ENCODE measurements at regions not wholly inside any gene's neighbourhood (a gene's known extent, or its start where the extent isn't known, plus 50 kb on each side); places are given as distances from the start of the nearest gene placed in this dataset.
"Not testable (repeated sequence)": the region's sequence is repeated elsewhere in the genome, so short reads cannot be mapped to it uniquely, and the experiment has no call there.

GRCh38 chr20:52031563-52032303 is 159.8 kb downstream of the ZFP64 start:
- Histone ChIP-seq H3K9ac (ENCODE audit: low read length) (no peak overlapping the region), H3K4me3 (ENCODE audit: low read length) (no peak overlapping the region), H3K27ac (ENCODE audit: low read length) (no peak overlapping the region), H3K4me1 (ENCODE audit: control insufficient read depth, low read depth, low read length) (peaks cover 7% of the 10 kb centered on the region), H3K9me3 (ENCODE audit: control insufficient read depth, low read depth, low read length) (no peaks in the 10 kb centered on the region), H3K36me3 (ENCODE audit: control insufficient read depth, low read depth, low read length) (no peaks in the 10 kb centered on the region), H3K27me3 (ENCODE audit: control insufficient read depth, insufficient read depth, low read length) (no peaks in the 10 kb centered on the region)

- peaks cover 7% of the 10 kb centered on the region for H3K4me1 ChIP-seq (ENCODE audit: control insufficient read depth, low read depth, low read length)
- H3K9ac ChIP-seq (ENCODE audit: low read length): no peak overlapping the region
- no peaks in the 10 kb centered on the region for H3K9me3 ChIP-seq (ENCODE audit: control insufficient read depth, low read depth, low read length)
- no peak overlapping the region for H3K27ac ChIP-seq (ENCODE audit: low read length)
- H3K4me3 ChIP-seq (ENCODE audit: low read length): no peak overlapping the region
- H3K27me3 ChIP-seq (ENCODE audit: control insufficient read depth, insufficient read depth, low read length): no peaks in the 10 kb centered on the region
- H3K36me3 ChIP-seq (ENCODE audit: control insufficient read depth, low read depth, low read length): no peaks in the 10 kb centered on the region
These were observed 160.4 kb downstream of the ZFP64 start for GRCh38 chr20:52031206-52031562.

GRCh38 chr20:52029129-52029528 is 162.4 kb downstream of the ZFP64 start:
- not testable (repeated sequence) for H3K27ac ChIP-seq (ENCODE audit: low read length); H3K27me3 ChIP-seq (ENCODE audit: control insufficient read depth, insufficient read depth, low read length); H3K9ac ChIP-seq (ENCODE audit: low read length); H3K9me3 ChIP-seq (ENCODE audit: control insufficient read depth, low read depth, low read length); H3K36me3 ChIP-seq (ENCODE audit: control insufficient read depth, low read depth, low read length); H3K4me1 ChIP-seq (ENCODE audit: control insufficient read depth, low read depth, low read length); H3K4me3 ChIP-seq (ENCODE audit: low read length)

GRCh38 chr20:52025938-52026337 is 165.6 kb downstream of the ZFP64 start:
- H3K9me3 ChIP-seq (ENCODE audit: control insufficient read depth, low read depth, low read length): no peaks in the 10 kb centered on the region
- no peaks in the 10 kb centered on the region for H3K27me3 ChIP-seq (ENCODE audit: control insufficient read depth, insufficient read depth, low read length)
- H3K27ac ChIP-seq (ENCODE audit: low read length): no peak overlapping the region
- H3K4me3 ChIP-seq (ENCODE audit: low read length): no peak overlapping the region
- no peak overlapping the region for H3K9ac ChIP-seq (ENCODE audit: low read length)
- no peaks in the 10 kb centered on the region for H3K36me3 ChIP-seq (ENCODE audit: control insufficient read depth, low read depth, low read length)
- peaks cover 4% of the 10 kb centered on the region for H3K4me1 ChIP-seq (ENCODE audit: control insufficient read depth, low read depth, low read length)

DNA sequence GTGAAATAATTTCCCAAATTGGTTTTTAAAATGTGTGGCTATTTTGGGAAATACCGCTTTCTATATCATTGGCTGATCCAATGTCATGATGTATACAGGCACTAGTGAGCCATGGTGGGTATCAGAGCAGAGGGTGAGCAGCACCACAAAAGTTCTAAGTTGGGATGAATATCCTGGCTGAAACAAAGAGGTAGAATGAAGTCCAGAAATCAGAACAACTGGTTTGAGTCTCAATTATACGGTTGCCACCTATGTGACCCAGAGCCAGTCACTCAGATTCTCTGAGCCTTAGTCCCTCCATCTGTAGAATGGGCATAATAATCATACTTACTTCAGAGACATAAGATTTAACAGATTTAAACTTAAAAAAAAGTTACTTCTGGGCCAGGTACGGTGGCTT is 172.3 kb downstream of the ZFP64 start:
- Histone ChIP-seq H3K27me3 (ENCODE audit: control insufficient read depth, insufficient read depth, low read length) (no peaks in the 10 kb centered on the region), H3K9me3 (ENCODE audit: control insufficient read depth, low read depth, low read length) (no peaks in the 10 kb centered on the region), H3K4me3 (ENCODE audit: low read length) (no peak overlapping the region), H3K4me1 (ENCODE audit: control insufficient read depth, low read depth, low read length) (peaks cover 4% of the 10 kb centered on the region), H3K36me3 (ENCODE audit: control insufficient read depth, low read depth, low read length) (no peaks in the 10 kb centered on the region), H3K9ac (ENCODE audit: low read length) (no peak overlapping the region), H3K27ac (ENCODE audit: low read length) (no peak overlapping the region)

GRCh38 chr20:52017669-52018317 is 173.8 kb downstream of the ZFP64 start:
- H3K4me3 ChIP-seq (ENCODE audit: low read length): no peak overlapping the region
- peaks cover 5% of the 10 kb centered on the region for H3K4me1 ChIP-seq (ENCODE audit: control insufficient read depth, low read depth, low read length)
- no peaks in the 10 kb centered on the region for H3K27me3 ChIP-seq (ENCODE audit: control insufficient read depth, insufficient read depth, low read length)
- H3K9me3 ChIP-seq (ENCODE audit: control insufficient read depth, low read depth, low read length): no peaks in the 10 kb centered on the region
- no peaks in the 10 kb centered on the region for H3K36me3 ChIP-seq (ENCODE audit: control insufficient read depth, low read depth, low read length)
- no peak overlapping the region for H3K9ac ChIP-seq (ENCODE audit: low read length)
- no peak overlapping the region for H3K27ac ChIP-seq (ENCODE audit: low read length)

GRCh38 chr20:52016022-52016421 is 175.6 kb downstream of the ZFP64 start:
- no peaks in the 10 kb centered on the region for H3K9me3 ChIP-seq (ENCODE audit: control insufficient read depth, low read depth, low read length)
- no peaks in the 10 kb centered on the region for H3K36me3 ChIP-seq (ENCODE audit: control insufficient read depth, low read depth, low read length)
- H3K4me1 ChIP-seq (ENCODE audit: control insufficient read depth, low read depth, low read length): peaks cover 6% of the 10 kb centered on the region

GRCh38 chr20:52015155-52015554 is 176.4 kb downstream of the ZFP64 start:
- H3K4me3 ChIP-seq (ENCODE audit: low read length): no peak overlapping the region
- no peak overlapping the region for H3K9ac ChIP-seq (ENCODE audit: low read length)
- no peaks in the 10 kb centered on the region for H3K36me3 ChIP-seq (ENCODE audit: control insufficient read depth, low read depth, low read length)
- no peaks in the 10 kb centered on the region for H3K9me3 ChIP-seq (ENCODE audit: control insufficient read depth, low read depth, low read length)
- H3K4me1 ChIP-seq (ENCODE audit: control insufficient read depth, low read depth, low read length): peaks cover 13% of the 10 kb centered on the region
- H3K27me3 ChIP-seq (ENCODE audit: control insufficient read depth, insufficient read depth, low read length): no peaks in the 10 kb centered on the region
- no peak overlapping the region for H3K27ac ChIP-seq (ENCODE audit: low read length)

More at GRCh38 chr20:52016022-52016421, 175.6 kb downstream of the ZFP64 start:
- Histone ChIP-seq H3K27me3 (ENCODE audit: control insufficient read depth, insufficient read depth, low read length) (no peaks in the 10 kb centered on the region), H3K27ac (ENCODE audit: low read length) (no peak overlapping the region), H3K9ac (ENCODE audit: low read length) (no peak overlapping the region), H3K4me3 (ENCODE audit: low read length) (no peak overlapping the region)

GRCh38 chr20:52012079-52012478 is 179.5 kb downstream of the ZFP64 start:
- H3K9me3 ChIP-seq (ENCODE audit: control insufficient read depth, low read depth, low read length): no peaks in the 10 kb centered on the region

DNA sequence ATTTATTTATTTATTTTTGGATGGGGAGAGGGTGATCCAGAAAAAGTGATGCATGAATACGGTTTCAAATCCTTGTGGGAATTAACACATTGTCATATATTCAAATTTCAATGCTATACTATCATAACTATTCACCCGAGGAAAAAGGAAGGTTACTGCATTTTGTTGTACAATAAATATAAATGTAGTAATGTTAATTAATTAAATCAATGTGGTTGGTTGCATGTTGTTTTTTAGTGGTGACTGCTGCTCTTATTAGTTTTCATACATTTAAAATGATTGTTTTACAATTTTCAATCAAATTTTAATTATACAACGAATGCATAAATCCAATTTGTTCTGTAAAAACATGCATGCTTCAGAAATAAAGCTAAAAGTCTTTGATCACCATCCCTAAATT is 180.5 kb downstream of the ZFP64 start:
- peaks cover 15% of the 10 kb centered on the region for H3K4me1 ChIP-seq (ENCODE audit: control insufficient read depth, low read depth, low read length)
- no peaks in the 10 kb centered on the region for H3K27me3 ChIP-seq (ENCODE audit: control insufficient read depth, insufficient read depth, low read length)
- no peak overlapping the region for H3K9ac ChIP-seq (ENCODE audit: low read length)
- no peaks in the 10 kb centered on the region for H3K9me3 ChIP-seq (ENCODE audit: control insufficient read depth, low read depth, low read length)
- no peak overlapping the region for H3K27ac ChIP-seq (ENCODE audit: low read length)
- no peaks in the 10 kb centered on the region for H3K36me3 ChIP-seq (ENCODE audit: control insufficient read depth, low read depth, low read length)
- H3K4me3 ChIP-seq (ENCODE audit: low read length): no peak overlapping the region

More at GRCh38 chr20:52012079-52012478, 179.5 kb downstream of the ZFP64 start:
- no peaks in the 10 kb centered on the region for H3K27me3 ChIP-seq (ENCODE audit: control insufficient read depth, insufficient read depth, low read length)
- no peaks in the 10 kb centered on the region for H3K36me3 ChIP-seq (ENCODE audit: control insufficient read depth, low read depth, low read length)
- no peak overlapping the region for H3K4me3 ChIP-seq (ENCODE audit: low read length)
- no peak overlapping the region for H3K27ac ChIP-seq (ENCODE audit: low read length)
- H3K4me1 ChIP-seq (ENCODE audit: control insufficient read depth, low read depth, low read length): peaks cover 15% of the 10 kb centered on the region
- H3K9ac ChIP-seq (ENCODE audit: low read length): no peak overlapping the region

GRCh38 chr20:52010541-52010940 is 181.0 kb downstream of the ZFP64 start:
- H3K9ac ChIP-seq (ENCODE audit: low read length): no peak overlapping the region
- no peaks in the 10 kb centered on the region for H3K9me3 ChIP-seq (ENCODE audit: control insufficient read depth, low read depth, low read length)
- H3K27ac ChIP-seq (ENCODE audit: low read length): no peak overlapping the region
- H3K4me1 ChIP-seq (ENCODE audit: control insufficient read depth, low read depth, low read length): peaks cover 15% of the 10 kb centered on the region
- H3K4me3 ChIP-seq (ENCODE audit: low read length): no peak overlapping the region
- H3K27me3 ChIP-seq (ENCODE audit: control insufficient read depth, insufficient read depth, low read length): no peaks in the 10 kb centered on the region
- H3K36me3 ChIP-seq (ENCODE audit: control insufficient read depth, low read depth, low read length): no peaks in the 10 kb centered on the region

DNA sequence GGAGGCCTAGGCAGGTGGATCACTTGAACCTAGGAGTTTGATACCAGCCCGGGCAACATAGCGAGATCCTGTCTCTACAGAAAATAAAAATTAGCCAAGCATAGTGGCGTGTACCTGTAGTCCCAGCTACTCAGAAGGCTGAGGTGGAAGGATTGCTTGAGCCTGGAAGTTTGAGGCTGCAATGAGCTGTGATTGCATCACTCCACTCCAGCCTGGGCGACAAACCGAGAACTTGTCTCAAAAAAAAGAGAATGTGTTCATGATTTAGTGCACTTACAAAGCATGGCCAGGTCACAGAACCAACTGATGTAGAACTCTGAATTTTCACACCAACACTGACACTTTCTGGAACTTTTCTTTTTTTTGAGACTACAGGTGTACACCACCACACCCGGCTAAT is 182.7 kb downstream of the ZFP64 start:
- H3K36me3 ChIP-seq (ENCODE audit: control insufficient read depth, low read depth, low read length): no peaks in the 10 kb centered on the region
- no peak overlapping the region for H3K9ac ChIP-seq (ENCODE audit: low read length)
- no peak overlapping the region for H3K4me3 ChIP-seq (ENCODE audit: low read length)
- no peaks in the 10 kb centered on the region for H3K9me3 ChIP-seq (ENCODE audit: control insufficient read depth, low read depth, low read length)
- H3K4me1 ChIP-seq (ENCODE audit: control insufficient read depth, low read depth, low read length): peaks cover 25% of the 10 kb centered on the region
- no peaks in the 10 kb centered on the region for H3K27me3 ChIP-seq (ENCODE audit: control insufficient read depth, insufficient read depth, low read length)
- no peak overlapping the region for H3K27ac ChIP-seq (ENCODE audit: low read length)
